Right renal pelvis (tissue), 4 donors: ENCODE measurements at regions not wholly inside any gene's neighbourhood (a gene's known extent, or its start where the extent isn't known, plus 50 kb on each side); places are given as distances from the start of the nearest gene placed in this dataset.
A peak's percentile ranks its signal among the peaks of the same experiment; 100 is the strongest.
"Not testable (repeated sequence)": the region's sequence is repeated elsewhere in the genome, so short reads cannot be mapped to it uniquely, and the experiment has no call there.

ENCODE experiments used
- DNase-seq, 4 donors: peaks; one replicate each; pipeline ENCODE4 v3.0.0-alpha.2; 2013; ENCODE audit warnings: low read depth in 4 of 4, low spot score in 3 of 4, missing footprints in 1 of 4

GRCh38 chr4:126451237-126451873 lies 1136.6 kb downstream of the FAT4 start:
- DNase-seq: no peak

GRCh38 chr4:126455865-126456264 lies 1141.1 kb downstream of the FAT4 start:
- no peak for DNase-seq

- DNase-seq: no peak
Measured at GRCh38 chr4:126458993-126459392, 1144.2 kb downstream of the FAT4 start.

GRCh38 chr4:126465341-126465740 lies 1150.6 kb downstream of the FAT4 start:
- no peak for DNase-seq

- no peak for DNase-seq
Measured at GRCh38 chr4:126466848-126467247, 1152.1 kb downstream of the FAT4 start.

- no peak for DNase-seq
Measured at GRCh38 chr4:126468144-126468543, 1153.4 kb downstream of the FAT4 start.

GRCh38 chr4:126470862-126471261 lies 1156.1 kb downstream of the FAT4 start:
- DNase-seq: no peak

GRCh38 chr4:126475730-126476129 lies 1157.0 kb upstream of the INTU start:
- DNase-seq: no peak

GRCh38 chr4:126479709-126480108 lies 1153.0 kb upstream of the INTU start:
- no peak for DNase-seq

GRCh38 chr4:126482311-126482710 lies 1150.4 kb upstream of the INTU start:
- DNase-seq: no peak

- no peak for DNase-seq
Measured at GRCh38 chr4:126486377-126486776, 1146.4 kb upstream of the INTU start.

- DNase-seq: no peak
Measured at GRCh38 chr4:126489826-126490463, 1142.8 kb upstream of the INTU start.

- DNase-seq: no peak
Measured at GRCh38 chr4:126495163-126495752, 1137.5 kb upstream of the INTU start.

- DNase-seq: no peak
Measured at GRCh38 chr4:126512979-126513378, 1119.8 kb upstream of the INTU start.

- DNase-seq: peak in 1 of 4 donors; percentile 8
Measured at GRCh38 chr4:126513596-126513995, 1119.2 kb upstream of the INTU start.

- DNase-seq: no peak
Measured at GRCh38 chr4:126520731-126521130, 1112.0 kb upstream of the INTU start.

GRCh38 chr4:126525400-126525799 lies 1107.4 kb upstream of the INTU start:
- DNase-seq: not testable (repeated sequence)

- DNase-seq: no peak
Measured at GRCh38 chr4:126526335-126526734, 1106.4 kb upstream of the INTU start.

GRCh38 chr4:126529997-126530396 lies 1102.8 kb upstream of the INTU start:
- DNase-seq: no peak

- DNase-seq: no peak
Measured at GRCh38 chr4:126530996-126531585, 1101.7 kb upstream of the INTU start.

- no peak for DNase-seq
Measured at GRCh38 chr4:126532527-126532926, 1100.2 kb upstream of the INTU start.
